ENCODE measurements at regions not wholly inside any gene's neighbourhood (a gene's known extent, or its start where the extent isn't known, plus 50 kb on each side); places are given as distances from the start of the nearest gene placed in this dataset.

- 89 to 92% methylated on average over 9 to 11 of the region's 12 CpGs for WGBS, 2 donors (ENCODE audit: low coverage in 1 of 2)
Observed at GRCh38 chr2:216553482-216554240, 55.0 kb downstream of the RPL37A start.

DNA sequence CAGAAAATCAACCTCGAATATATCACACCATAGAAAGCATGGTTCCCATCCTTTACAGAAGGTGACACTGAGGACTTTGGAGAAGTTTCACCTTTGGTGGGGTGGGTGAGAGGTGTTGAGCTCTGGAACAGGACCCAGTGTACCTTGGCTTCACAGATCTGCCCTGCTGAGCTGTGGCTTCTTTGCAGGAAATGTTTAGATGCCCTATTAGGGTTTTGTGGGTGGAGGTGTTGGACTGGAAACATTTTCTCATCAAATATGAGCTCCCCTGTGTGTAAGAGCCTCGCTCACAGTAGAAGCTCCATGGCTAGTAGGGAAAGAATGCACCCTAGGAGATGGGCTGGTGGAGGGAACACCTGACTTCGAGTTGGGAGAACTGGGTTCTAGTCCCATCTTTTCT, 55.6 kb downstream of the RPL37A start:
- 100% methylated on average over 3 of the region's 3 CpGs; no CpG with 5 or more reads in 1 of the 2 donors for WGBS, 2 donors (ENCODE audit: low coverage in 1 of 2)
- H3K4me1 ChIP-seq = peaks cover 3 to 93% (median 9%) of the 10 kb centered on the region in 3 donors
- H3K4me3 ChIP-seq = no peak overlapping the region
- no peaks in the 10 kb centered on the region for H3K36me3 ChIP-seq
- no peak for ATAC-seq
- TF ChIP-seq POLR2A (IDR thresholded peaks at IDR 0.05) (no peak), POLR2AphosphoS5 (IDR thresholded peaks at IDR 0.05) (no peak), EP300 (IDR thresholded peaks at IDR 0.05) (no peak)
- TF ChIP-seq, protein P1, sequence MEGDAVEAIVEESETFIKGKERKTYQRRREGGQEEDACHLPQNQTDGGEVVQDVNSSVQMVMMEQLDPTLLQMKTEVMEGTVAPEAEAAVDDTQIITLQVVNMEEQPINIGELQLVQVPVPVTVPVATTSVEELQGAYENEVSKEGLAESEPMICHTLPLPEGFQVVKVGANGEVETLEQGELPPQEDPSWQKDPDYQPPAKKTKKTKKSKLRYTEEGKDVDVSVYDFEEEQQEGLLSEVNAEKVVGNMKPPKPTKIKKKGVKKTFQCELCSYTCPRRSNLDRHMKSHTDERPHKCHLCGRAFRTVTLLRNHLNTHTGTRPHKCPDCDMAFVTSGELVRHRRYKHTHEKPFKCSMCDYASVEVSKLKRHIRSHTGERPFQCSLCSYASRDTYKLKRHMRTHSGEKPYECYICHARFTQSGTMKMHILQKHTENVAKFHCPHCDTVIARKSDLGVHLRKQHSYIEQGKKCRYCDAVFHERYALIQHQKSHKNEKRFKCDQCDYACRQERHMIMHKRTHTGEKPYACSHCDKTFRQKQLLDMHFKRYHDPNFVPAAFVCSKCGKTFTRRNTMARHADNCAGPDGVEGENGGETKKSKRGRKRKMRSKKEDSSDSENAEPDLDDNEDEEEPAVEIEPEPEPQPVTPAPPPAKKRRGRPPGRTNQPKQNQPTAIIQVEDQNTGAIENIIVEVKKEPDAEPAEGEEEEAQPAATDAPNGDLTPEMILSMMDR (IDR thresholded peaks at IDR 0.05) = no peak
- H3K27ac ChIP-seq = peak overlapping the region; percentile 36 to 82 (median 77)
- no peaks in the 10 kb centered on the region for H3K9me3 ChIP-seq
- H3K27me3 ChIP-seq = no peaks in the 10 kb centered on the region

More at GRCh38 chr2:216553482-216554240, 55.0 kb downstream of the RPL37A start:
- Histone ChIP-seq H3K27ac (peak overlapping the region; percentile 30 to 82 (median 77)), H3K9me3 (no peaks in the 10 kb centered on the region), H3K36me3 (no peaks in the 10 kb centered on the region), H3K4me3 (no peak overlapping the region), H3K27me3 (no peaks in the 10 kb centered on the region), H3K4me1 (peaks cover 3 to 98% (median 9%) of the 10 kb centered on the region in 3 donors)
- no peak for ATAC-seq
- no peak for TF ChIP-seq POLR2AphosphoS5 (IDR thresholded peaks at IDR 0.05)
- TF ChIP-seq POLR2A (IDR thresholded peaks at IDR 0.05) = no peak
- TF ChIP-seq, protein P1 (IDR thresholded peaks at IDR 0.05) = no peak
- TF ChIP-seq EP300 (IDR thresholded peaks at IDR 0.05) = no peak

- Histone ChIP-seq H3K36me3 (no peaks in the 10 kb centered on the region), H3K9me3 (no peaks in the 10 kb centered on the region), H3K27me3 (no peaks in the 10 kb centered on the region), H3K27ac (peak overlapping the region; percentile 36 to 82 (median 77)), H3K4me3 (no peak overlapping the region), H3K4me1 (peaks cover 3 to 91% (median 9%) of the 10 kb centered on the region in 3 donors)
- WGBS, 2 donors (ENCODE audit: low coverage in 1 of 2) = 33% methylated on average over 1 of the region's 1 CpG; no CpG with 5 or more reads in 1 of the 2 donors
- ATAC-seq = no peak
- TF ChIP-seq EP300 (IDR thresholded peaks at IDR 0.05) = no peak
- TF ChIP-seq POLR2A (IDR thresholded peaks at IDR 0.05) = no peak
- TF ChIP-seq, protein P1 (IDR thresholded peaks at IDR 0.05) = no peak
- no peak for TF ChIP-seq POLR2AphosphoS5 (IDR thresholded peaks at IDR 0.05)
Observed at GRCh38 chr2:216554755-216555154, 56.1 kb downstream of the RPL37A start.

DNA sequence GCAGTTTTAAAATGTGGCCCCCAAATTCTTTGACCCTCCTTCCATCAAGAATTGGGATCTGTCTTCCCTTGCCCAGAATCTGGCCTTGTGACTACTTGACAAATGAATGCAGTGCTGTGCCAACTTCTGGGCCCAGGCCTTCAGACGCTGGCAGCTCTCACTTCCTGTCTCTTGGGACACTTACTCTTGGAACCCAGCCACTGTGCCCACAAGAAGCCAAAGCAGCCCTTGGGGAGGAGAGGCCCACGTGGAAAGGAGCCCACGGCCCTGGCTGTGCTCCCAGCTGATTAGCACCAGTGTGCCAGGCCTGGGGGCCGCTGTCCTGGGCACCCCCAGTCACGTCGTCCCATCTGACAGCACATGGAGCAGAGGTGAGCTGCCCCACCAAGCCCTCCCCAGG, 56.6 kb downstream of the RPL37A start:
- no peaks in the 10 kb centered on the region for H3K27me3 ChIP-seq
- H3K4me1 ChIP-seq = peaks cover 3 to 89% (median 9%) of the 10 kb centered on the region in 3 donors
- H3K36me3 ChIP-seq = no peaks in the 10 kb centered on the region
- H3K4me3 ChIP-seq = no peak overlapping the region
- no CpG with 5 or more reads among the region's 6 CpGs for WGBS, 2 donors (ENCODE audit: low coverage in 1 of 2)
- no peaks in the 10 kb centered on the region for H3K9me3 ChIP-seq
- peak; percentile 75 for ATAC-seq
- TF ChIP-seq, protein P1 (IDR thresholded peaks at IDR 0.05) = no peak
- TF ChIP-seq EP300 (IDR thresholded peaks at IDR 0.05) (no peak), POLR2A (IDR thresholded peaks at IDR 0.05) (no peak), POLR2AphosphoS5 (IDR thresholded peaks at IDR 0.05) (peak; percentile 57)
- peak overlapping the region in 3 of 4 donors; percentile 76 to 82 (median 78) for H3K27ac ChIP-seq

DNA sequence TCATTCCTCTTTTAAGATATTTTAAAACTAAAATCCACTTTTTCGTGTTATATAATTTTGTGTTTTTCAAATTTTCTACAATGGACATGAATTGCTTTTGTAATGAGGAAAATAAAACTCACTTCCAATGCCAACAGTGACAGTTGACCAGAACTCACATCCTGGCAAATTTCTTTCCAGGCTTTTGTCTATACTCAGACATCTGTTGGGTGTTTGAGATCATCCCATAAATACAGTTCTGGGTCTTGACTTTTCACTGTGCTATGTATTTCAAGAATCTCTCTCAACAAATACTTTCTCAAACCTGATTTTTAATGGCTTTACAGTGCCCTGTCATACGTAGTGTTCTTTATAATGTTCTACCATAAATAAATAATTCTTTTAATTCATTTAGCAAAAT, 57.6 kb downstream of the RPL37A start:
- Histone ChIP-seq H3K27me3 (no peaks in the 10 kb centered on the region), H3K4me1 (peaks cover 3 to 89% (median 19%) of the 10 kb centered on the region in 3 donors), H3K4me3 (no peak overlapping the region), H3K27ac (peak overlapping the region in 2 of 4 donors; percentile 78 to 82), H3K9me3 (no peaks in the 10 kb centered on the region), H3K36me3 (no peaks in the 10 kb centered on the region)
- TF ChIP-seq EP300 (IDR thresholded peaks at IDR 0.05) = no peak
- TF ChIP-seq POLR2A (IDR thresholded peaks at IDR 0.05) = no peak
- no peak for TF ChIP-seq POLR2AphosphoS5 (IDR thresholded peaks at IDR 0.05)
- TF ChIP-seq, protein P1 (IDR thresholded peaks at IDR 0.05) = no peak
- WGBS, 2 donors (ENCODE audit: low coverage in 1 of 2) = 82% methylated on average over 2 of the region's 2 CpGs
- no peak for ATAC-seq

All from gastroesophageal sphincter (tissue), 4 donors.